NT2/D1 (cell line): ENCODE measurements at regions not wholly inside any gene's neighbourhood (a gene's known extent, or its start where the extent isn't known, plus 50 kb on each side); places are given as distances from the start of the nearest gene placed in this dataset.
A peak's percentile ranks its signal among the peaks of the same experiment; 100 is the strongest.

Experiments
- DNase-seq: peaks from one replicate; pipeline ENCODE4 v3.0.0-alpha.2; 2011; ENCODE audit warnings: low read depth, low spot score
- H3K27me3 ChIP-seq: 2 replicates; pipeline ENCODE4 v1.6.0; 2011; ENCODE audit warnings: mild to moderate bottlenecking; ENCODE audit not compliant: insufficient read length, insufficient read depth
- H3K36me3 ChIP-seq: 2 replicates; pipeline ENCODE4 v1.6.1; 2011; ENCODE audit warnings: mild to moderate bottlenecking, low read length, mixed read lengths; ENCODE audit not compliant: insufficient read depth, insufficient read length
- H3K4me1 ChIP-seq: 2 replicates; pipeline ENCODE4 v1.5.1; 2011; ENCODE audit not compliant: insufficient read depth, insufficient read length
- H3K4me3 ChIP-seq: 2 replicates; pipeline ENCODE4 v1.5.1; 2011; ENCODE audit warnings: low read depth; ENCODE audit not compliant: insufficient read length
- H3K9ac ChIP-seq: 2 replicates; pipeline ENCODE4 v1.6.0; 2011; ENCODE audit warnings: low read depth; ENCODE audit not compliant: insufficient read length
- H3K9me3 ChIP-seq: 2 replicates; pipeline ENCODE4 v1.5.1; 2011; ENCODE audit warnings: mild to moderate bottlenecking, low read length; ENCODE audit not compliant: insufficient read depth
- SUZ12 ChIP-seq: IDR thresholded peaks from 2 replicates; pipeline ENCODE4 v1.6.1; 2011; ENCODE audit not compliant: insufficient read length, insufficient read depth; ENCODE audit errors: extremely low read depth
- YY1 ChIP-seq: IDR thresholded peaks from 2 replicates; pipeline ENCODE4 v1.6.1; 2011; ENCODE audit not compliant: insufficient read length, insufficient read depth
- ZNF274 ChIP-seq: IDR thresholded peaks from 2 replicates; pipeline ENCODE4 v1.6.1; 2011; ENCODE audit warnings: mild to moderate bottlenecking, low read depth, low read length

DNA sequence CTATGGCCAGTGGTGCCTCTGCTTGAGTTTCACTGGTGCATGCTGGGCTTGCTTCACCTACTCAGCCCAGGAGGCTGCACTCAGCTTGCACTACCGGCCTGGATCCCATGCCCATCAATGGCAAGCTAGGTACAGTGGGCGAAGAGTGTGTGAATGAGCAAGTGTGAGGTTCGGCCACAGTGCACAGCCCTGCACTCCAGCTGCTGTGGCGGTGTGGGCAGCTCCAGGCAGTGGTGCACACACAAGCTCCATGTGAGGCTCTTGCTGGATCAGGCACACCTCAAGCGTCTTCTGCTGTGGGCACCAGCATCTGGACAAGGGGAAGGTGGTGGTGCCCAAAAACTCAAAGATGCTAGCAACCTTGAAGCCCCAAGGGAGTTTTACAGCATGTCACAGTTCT is 820.9 kb upstream of the LCORL start:
- H3K36me3 ChIP-seq = no peaks in the 10 kb centered on the region
- DNase-seq = no peak
- peaks cover 16% of the 10 kb centered on the region for H3K9me3 ChIP-seq
- no peaks in the 10 kb centered on the region for H3K27me3 ChIP-seq
- no peaks in the 10 kb centered on the region for H3K4me1 ChIP-seq
- no peak overlapping the region for H3K4me3 ChIP-seq
- no peak for TF ChIP-seq YY1
- TF ChIP-seq ZNF274 = no peak
- TF ChIP-seq SUZ12 = no peak
- no peak overlapping the region for H3K9ac ChIP-seq

DNA sequence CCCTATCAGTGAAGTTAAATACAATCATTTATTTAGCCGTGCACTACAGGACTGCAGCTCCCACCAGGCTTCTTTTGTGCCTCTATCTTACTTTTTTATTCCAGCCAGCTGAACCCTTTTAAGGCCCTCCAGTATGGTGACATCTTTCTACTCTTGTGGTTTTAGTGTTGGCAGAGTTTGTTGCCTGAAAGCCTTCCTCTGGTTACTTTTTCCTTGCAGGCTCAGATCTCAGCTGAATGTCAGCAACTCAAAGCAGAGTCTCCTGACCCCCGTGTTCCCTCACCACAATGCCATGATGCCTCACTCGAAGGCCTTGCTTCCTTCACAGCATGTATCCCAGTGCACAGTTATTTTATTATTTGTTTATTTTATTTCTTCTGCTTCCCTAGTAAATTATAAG is 818.9 kb upstream of the LCORL start:
- Histone ChIP-seq H3K9me3 (peaks cover 16% of the 10 kb centered on the region), H3K27me3 (no peaks in the 10 kb centered on the region)
- TF ChIP-seq YY1 (no peak), ZNF274 (no peak), SUZ12 (no peak)

DNA sequence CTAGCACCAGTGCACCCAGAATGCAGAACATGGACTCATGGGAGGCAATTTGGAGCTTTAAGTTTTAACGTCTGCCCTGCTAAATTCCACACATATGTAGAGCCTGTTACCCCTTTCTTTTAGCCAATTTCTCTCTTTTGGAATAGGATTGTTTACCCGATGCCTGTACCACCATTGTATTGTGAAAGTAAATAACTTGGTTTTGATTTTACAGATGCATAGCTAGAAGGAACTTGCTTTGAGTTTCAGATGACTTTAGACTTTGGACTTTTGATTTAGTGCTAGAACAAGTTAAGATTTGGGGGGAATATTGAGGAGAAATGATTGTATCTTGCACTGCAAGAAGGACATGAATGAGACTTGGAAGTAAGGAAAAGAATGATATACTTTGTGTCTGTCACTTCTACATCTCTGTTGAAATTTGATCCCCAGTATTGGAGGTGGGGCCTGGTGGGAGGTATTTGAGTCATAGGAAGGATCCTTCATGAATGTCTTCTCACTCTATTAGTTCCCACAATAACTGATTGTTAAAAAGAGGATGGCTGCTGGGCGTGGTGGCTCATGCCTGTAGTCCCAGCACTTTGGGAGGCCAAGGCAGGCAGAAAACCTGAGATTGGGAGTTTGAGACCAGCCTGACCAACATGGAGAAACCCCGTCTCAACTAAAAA is 794.8 kb upstream of the LCORL start:
- peaks cover 23% of the 10 kb centered on the region for H3K9me3 ChIP-seq
- no peaks in the 10 kb centered on the region for H3K36me3 ChIP-seq
- DNase-seq = no peak
- H3K9ac ChIP-seq = no peak overlapping the region
- TF ChIP-seq YY1 (no peak), SUZ12 (no peak), ZNF274 (no peak)
- no peaks in the 10 kb centered on the region for H3K27me3 ChIP-seq
- no peak overlapping the region for H3K4me3 ChIP-seq
- no peaks in the 10 kb centered on the region for H3K4me1 ChIP-seq

More for the DNA sequence above, 818.9 kb upstream of the LCORL start:
- Histone ChIP-seq H3K4me1 (no peaks in the 10 kb centered on the region), H3K4me3 (no peak overlapping the region), H3K36me3 (no peaks in the 10 kb centered on the region), H3K9ac (no peak overlapping the region)
- DNase-seq = no peak

DNA sequence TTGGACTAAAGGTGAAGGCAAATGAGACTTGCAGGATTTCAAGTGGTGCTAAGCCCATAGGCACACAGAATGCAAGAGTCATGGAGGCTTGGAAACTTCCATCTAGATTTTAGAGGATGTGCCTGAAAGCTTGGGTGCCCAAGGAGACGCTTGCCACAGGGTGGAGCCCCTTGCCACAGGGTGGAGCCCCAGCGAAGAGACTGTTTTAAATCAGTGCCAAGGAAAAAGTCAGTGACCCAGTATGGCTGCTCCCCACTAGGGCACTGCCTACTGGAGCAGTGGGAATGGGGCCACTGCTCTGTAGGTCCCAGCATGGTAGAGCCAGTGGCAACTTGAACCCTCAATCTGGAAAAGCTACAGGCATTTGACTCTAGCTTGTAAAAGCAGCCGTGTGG is 794.2 kb upstream of the LCORL start:
- no peaks in the 10 kb centered on the region for H3K36me3 ChIP-seq
- no peak overlapping the region for H3K9ac ChIP-seq
- H3K4me3 ChIP-seq = no peak overlapping the region
- no peaks in the 10 kb centered on the region for H3K27me3 ChIP-seq
- no peaks in the 10 kb centered on the region for H3K4me1 ChIP-seq
- H3K9me3 ChIP-seq = peaks cover 23% of the 10 kb centered on the region
- no peak for DNase-seq
- TF ChIP-seq SUZ12 (no peak), ZNF274 (no peak), YY1 (no peak)

DNA sequence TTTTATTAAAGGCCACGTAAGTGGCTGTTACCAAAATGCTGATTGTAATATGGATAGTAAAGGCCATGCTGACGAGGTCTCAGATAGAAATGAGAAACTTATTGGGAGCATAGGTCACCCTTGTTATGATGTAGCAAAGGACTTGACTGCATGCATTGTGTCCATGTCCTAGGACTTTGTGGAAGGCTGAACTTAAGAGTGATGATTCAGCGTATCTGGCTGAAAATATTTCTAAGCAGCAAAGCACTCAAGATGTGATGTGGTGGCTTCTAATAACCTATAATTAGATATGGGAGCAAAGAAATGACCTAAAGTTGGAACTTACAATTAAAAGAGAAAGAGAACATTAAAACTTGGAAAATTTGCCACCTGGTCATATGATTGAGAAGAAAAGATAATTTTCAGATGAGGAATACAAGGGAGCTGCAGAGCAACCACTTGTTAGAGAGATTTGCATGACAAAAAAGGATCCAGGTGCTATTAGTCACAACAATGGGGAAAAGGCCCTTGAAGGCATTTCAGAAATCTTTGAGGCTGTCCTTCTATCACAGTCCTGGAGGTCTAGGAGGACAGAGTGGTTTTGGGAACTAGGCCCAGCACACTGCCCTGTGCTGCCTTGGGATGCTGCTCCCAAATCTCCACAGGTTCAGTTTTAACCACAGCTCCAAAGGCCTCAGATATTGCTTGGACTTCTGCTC is 793.7 kb upstream of the LCORL start:
- Histone ChIP-seq H3K4me1 (no peaks in the 10 kb centered on the region), H3K9ac (no peak overlapping the region), H3K9me3 (peaks cover 23% of the 10 kb centered on the region), H3K4me3 (no peak overlapping the region), H3K27me3 (no peaks in the 10 kb centered on the region), H3K36me3 (no peaks in the 10 kb centered on the region)
- DNase-seq = peak; percentile 25
- no peak for TF ChIP-seq ZNF274
- no peak for TF ChIP-seq YY1
- no peak for TF ChIP-seq SUZ12

DNA sequence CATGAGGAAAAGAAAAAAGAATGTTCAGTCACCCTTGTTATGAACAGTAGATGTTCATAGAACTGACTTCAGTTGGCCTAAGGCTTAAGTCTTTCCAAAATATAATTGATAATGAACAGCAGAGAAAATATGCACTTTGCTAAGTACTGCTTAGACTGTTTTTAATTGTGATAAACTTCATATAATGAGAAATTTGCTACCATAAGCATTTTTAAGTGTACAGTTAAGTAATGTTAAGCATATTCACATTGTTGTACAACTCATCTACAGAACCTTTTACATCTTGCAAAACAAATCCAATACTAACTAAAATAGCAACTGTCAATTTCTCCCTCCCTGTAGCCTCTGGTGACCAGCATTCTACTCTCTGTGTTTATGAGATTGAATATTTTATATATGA is 792.2 kb upstream of the LCORL start:
- Histone ChIP-seq H3K4me3 (no peak overlapping the region), H3K9ac (no peak overlapping the region), H3K27me3 (no peaks in the 10 kb centered on the region), H3K9me3 (peaks cover 23% of the 10 kb centered on the region), H3K36me3 (no peaks in the 10 kb centered on the region), H3K4me1 (no peaks in the 10 kb centered on the region)
- TF ChIP-seq ZNF274 (no peak), SUZ12 (no peak), YY1 (no peak)
- DNase-seq = no peak

DNA sequence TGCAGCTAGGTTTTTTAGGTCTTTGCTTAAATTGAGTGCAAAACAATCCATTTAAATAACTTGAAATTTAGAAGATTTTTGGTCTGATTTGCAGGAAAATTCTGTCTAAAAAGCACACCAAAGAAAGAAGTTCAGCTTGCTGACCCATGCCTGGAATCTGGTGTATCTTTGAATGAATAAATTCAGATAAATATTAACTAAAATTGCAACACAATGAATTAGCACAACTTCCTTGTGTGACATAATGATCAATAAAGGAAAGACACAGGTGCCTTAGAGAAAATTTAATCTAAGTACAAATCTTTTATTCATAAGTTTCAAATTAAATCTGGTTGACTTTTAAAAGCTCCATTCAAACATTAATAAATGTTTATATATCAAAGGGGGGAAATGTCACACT is 791.5 kb upstream of the LCORL start:
- Histone ChIP-seq H3K9ac (no peak overlapping the region), H3K27me3 (no peaks in the 10 kb centered on the region), H3K9me3 (peaks cover 23% of the 10 kb centered on the region), H3K4me1 (no peaks in the 10 kb centered on the region), H3K36me3 (no peaks in the 10 kb centered on the region), H3K4me3 (no peak overlapping the region)
- TF ChIP-seq SUZ12 (no peak), YY1 (no peak)
- DNase-seq = no peak
